NCI-H345 (cell line): ENCODE measurements at regions not wholly inside any gene's neighbourhood (a gene's known extent, or its start where the extent isn't known, plus 50 kb on each side); places are given as distances from the start of the nearest gene placed in this dataset.
"Not testable (repeated sequence)": the region's sequence is repeated elsewhere in the genome, so short reads cannot be mapped to it uniquely, and the experiment has no call there.

Experiments used
- DNase-seq: peaks from one replicate; lab custom pipeline; 2025; lab: John Stamatoyannopoulos, UW

- no peak for DNase-seq
Measured at GRCh38 chr2:21966139-21966538, 842.4 kb downstream of the TDRD15 start.

GRCh38 chr2:21970971-21971370, 847.2 kb downstream of the TDRD15 start:
- DNase-seq, result no peak

GRCh38 chr2:21972586-21972985, 848.8 kb downstream of the TDRD15 start:
- no peak for DNase-seq

GRCh38 chr2:21981127-21981526, 857.4 kb downstream of the TDRD15 start:
- DNase-seq, result no peak

GRCh38 chr2:21993002-21993401, 869.2 kb downstream of the TDRD15 start:
- no peak for DNase-seq

GRCh38 chr2:21996339-21996738, 872.6 kb downstream of the TDRD15 start:
- no peak for DNase-seq

- DNase-seq, result no peak
Measured at GRCh38 chr2:21999522-21999921, 875.8 kb downstream of the TDRD15 start.

- DNase-seq, result no peak
Measured at GRCh38 chr2:22002066-22002465, 878.3 kb downstream of the TDRD15 start.

GRCh38 chr2:22003270-22003669, 879.5 kb downstream of the TDRD15 start:
- DNase-seq, result no peak

- DNase-seq, result no peak
Measured at GRCh38 chr2:22011048-22011447, 887.3 kb downstream of the TDRD15 start.

GRCh38 chr2:22020091-22020742, 896.4 kb downstream of the TDRD15 start:
- no peak for DNase-seq

GRCh38 chr2:22027345-22028005, 903.7 kb downstream of the TDRD15 start:
- no peak for DNase-seq

GRCh38 chr2:22035361-22035830, 911.6 kb downstream of the TDRD15 start:
- DNase-seq, result no peak

GRCh38 chr2:22037274-22037673, 913.5 kb downstream of the TDRD15 start:
- DNase-seq, result no peak

- no peak for DNase-seq
Measured at GRCh38 chr2:22043784-22044183, 920.0 kb downstream of the TDRD15 start.

GRCh38 chr2:22055784-22056620, 932.2 kb downstream of the TDRD15 start:
- DNase-seq, result no peak

GRCh38 chr2:22056621-22057132, 932.9 kb downstream of the TDRD15 start:
- DNase-seq, result no peak

GRCh38 chr2:22062679-22063078, 938.9 kb downstream of the TDRD15 start:
- DNase-seq, result no peak

- no peak for DNase-seq
Measured at GRCh38 chr2:22076454-22076853, 952.7 kb downstream of the TDRD15 start.

GRCh38 chr2:22078701-22079100, 954.9 kb downstream of the TDRD15 start:
- no peak for DNase-seq

GRCh38 chr2:22079583-22079982, 955.8 kb downstream of the TDRD15 start:
- DNase-seq, result no peak

- DNase-seq, result no peak
Measured at GRCh38 chr2:22086726-22087125, 963.0 kb downstream of the TDRD15 start.

GRCh38 chr2:22103617-22104016, 979.8 kb downstream of the TDRD15 start:
- DNase-seq, result not testable (repeated sequence)
